ENCODE measurements at regions not wholly inside any gene's neighbourhood (a gene's known extent, or its start where the extent isn't known, plus 50 kb on each side); places are given as distances from the start of the nearest gene placed in this dataset.

DNA sequence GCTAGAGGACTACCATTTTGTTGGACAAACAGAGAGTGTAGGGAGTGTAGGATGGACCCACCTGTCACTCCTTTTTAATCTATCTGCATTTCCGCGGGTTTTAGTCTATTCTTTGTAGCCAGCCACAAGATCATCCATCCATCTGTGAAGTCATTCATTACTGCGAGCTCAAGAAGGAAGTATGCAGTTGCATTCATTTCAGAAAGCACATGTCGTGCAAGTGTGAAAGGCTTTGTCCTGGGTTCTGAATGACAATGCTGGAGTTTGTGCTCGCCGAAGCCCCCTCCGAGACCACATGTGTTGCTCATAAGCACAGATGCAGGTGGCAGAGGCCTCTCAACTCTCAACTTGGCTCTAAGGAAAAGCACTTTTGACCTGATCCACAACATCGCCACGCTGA lies 70.3 kb upstream of the BASP1 start:
- DNase-seq (ENCODE audit: low read depth): no peak
- no peak overlapping the region for H3K4me3 ChIP-seq (replicated peaks; ENCODE audit: low read depth, low read length)
- TF ChIP-seq, protein P1, sequence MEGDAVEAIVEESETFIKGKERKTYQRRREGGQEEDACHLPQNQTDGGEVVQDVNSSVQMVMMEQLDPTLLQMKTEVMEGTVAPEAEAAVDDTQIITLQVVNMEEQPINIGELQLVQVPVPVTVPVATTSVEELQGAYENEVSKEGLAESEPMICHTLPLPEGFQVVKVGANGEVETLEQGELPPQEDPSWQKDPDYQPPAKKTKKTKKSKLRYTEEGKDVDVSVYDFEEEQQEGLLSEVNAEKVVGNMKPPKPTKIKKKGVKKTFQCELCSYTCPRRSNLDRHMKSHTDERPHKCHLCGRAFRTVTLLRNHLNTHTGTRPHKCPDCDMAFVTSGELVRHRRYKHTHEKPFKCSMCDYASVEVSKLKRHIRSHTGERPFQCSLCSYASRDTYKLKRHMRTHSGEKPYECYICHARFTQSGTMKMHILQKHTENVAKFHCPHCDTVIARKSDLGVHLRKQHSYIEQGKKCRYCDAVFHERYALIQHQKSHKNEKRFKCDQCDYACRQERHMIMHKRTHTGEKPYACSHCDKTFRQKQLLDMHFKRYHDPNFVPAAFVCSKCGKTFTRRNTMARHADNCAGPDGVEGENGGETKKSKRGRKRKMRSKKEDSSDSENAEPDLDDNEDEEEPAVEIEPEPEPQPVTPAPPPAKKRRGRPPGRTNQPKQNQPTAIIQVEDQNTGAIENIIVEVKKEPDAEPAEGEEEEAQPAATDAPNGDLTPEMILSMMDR (IDR thresholded peaks at IDR 0.05; ENCODE audit: low read length, missing control alignments): no peak

DNA sequence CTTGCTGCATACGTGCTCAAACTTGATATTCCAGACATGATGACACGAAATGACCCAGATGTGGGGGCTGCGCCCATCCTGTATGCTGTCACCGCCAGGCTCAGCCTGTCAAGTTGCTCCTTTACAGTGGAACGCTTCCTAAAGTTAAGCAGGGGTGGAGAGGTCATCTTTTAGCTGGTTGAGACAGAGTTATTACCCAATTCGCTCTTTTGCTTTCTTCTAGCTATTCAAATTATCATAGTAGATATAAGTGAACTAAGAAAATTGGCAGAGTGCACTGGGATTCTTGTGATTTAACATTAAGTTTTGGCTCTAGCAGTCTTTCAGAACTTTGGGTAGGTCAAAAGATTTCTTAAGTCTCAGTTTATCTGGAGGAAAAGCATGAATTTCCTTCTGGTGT lies 69.8 kb upstream of the BASP1 start:
- TF ChIP-seq, protein P1 (IDR thresholded peaks at IDR 0.05; ENCODE audit: low read length, missing control alignments): no peak
- peak; percentile 79 for DNase-seq (ENCODE audit: low read depth)

DNA sequence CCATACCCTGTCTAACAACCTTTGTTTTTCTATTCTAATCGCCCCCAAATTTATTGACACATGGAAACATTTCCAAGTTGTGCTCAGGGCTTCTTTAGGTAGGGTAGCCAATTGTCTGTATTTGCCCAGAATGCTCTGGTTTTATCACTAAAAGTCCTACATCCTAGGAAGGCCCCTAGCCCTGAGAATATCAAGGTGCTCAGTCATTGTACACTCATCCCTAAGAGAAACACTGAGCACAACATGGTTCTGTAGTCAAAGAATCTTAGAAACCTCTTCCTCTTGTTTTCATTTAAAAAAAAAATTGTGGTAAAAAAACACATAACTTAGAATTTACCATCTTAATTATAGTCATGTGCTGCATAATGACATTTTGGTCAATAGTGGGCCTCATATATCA lies 69.0 kb upstream of the BASP1 start:
- no peak overlapping the region for H3K4me3 ChIP-seq (replicated peaks; ENCODE audit: low read depth, low read length)
- TF ChIP-seq, protein P1 (IDR thresholded peaks at IDR 0.05; ENCODE audit: low read length, missing control alignments): no peak
- no peak for DNase-seq (ENCODE audit: low read depth)

More for the DNA sequence above, 69.8 kb upstream of the BASP1 start:
- H3K4me3 ChIP-seq (replicated peaks; ENCODE audit: low read depth, low read length): no peak overlapping the region

DNA sequence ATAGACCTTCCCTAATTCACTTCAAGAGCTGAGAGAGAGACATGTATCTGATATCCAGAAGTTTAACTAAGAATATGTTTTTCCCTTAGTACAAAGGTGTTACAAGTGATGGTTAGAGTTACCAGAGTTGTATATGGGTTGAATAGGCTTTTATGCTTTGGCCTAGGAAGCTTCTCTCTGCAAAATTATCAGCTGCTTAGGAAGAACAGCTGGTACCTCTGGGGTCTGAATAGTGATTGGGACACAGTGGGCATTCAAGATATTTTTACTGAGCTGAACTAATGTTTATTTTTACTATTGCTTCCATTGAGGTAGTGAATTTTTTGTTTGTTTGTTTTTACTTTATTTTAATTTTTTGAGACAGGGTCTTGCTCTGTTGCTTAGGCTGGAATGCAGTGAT lies 67.6 kb upstream of the BASP1 start:
- TF ChIP-seq, protein P1 (IDR thresholded peaks at IDR 0.05; ENCODE audit: low read length, missing control alignments): no peak
- no peak for DNase-seq (ENCODE audit: low read depth)
- H3K4me3 ChIP-seq (replicated peaks; ENCODE audit: low read depth, low read length): no peak overlapping the region

DNA sequence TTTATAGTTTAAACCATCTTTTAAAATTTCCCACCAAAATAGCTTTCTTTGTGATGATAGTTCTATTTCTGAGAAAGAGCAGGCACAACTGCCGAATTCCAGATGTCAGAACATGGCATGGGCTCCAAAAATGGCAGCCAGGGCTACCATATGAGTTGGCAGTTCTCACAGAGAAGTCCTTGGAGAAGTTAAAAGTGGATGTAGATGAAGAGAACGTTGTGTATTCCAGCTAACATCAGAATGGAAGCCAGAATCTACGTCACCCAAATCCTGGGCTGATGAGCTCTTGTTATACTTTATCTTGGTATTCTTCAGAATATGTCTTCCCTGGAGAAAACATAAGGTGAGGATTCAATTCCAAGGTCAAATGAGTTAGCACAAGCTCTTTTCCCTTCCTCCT lies 66.9 kb upstream of the BASP1 start:
- TF ChIP-seq, protein P1 (IDR thresholded peaks at IDR 0.05; ENCODE audit: low read length, missing control alignments): no peak
- no peak overlapping the region for H3K4me3 ChIP-seq (replicated peaks; ENCODE audit: low read depth, low read length)
- DNase-seq (ENCODE audit: low read depth): no peak

DNA sequence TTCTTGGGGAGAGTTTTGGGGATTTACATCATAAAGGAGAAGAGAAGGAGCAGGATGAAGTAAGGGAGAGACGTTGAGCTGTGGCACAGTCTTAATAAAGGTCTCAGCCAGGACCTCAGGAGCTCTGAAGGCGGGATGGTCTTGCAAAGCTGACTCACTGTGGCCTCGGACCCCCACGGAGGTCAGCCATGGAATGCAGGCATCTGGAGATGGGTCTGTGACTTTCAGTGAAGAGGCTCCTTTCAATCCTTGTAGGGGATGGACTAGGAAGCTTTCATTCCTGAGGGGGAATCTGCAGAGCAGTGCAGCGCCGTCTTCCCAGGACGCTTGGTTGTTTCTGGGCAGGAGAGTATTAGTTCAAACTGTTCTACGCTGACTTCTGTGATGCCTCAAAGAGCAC lies 65.7 kb upstream of the BASP1 start:
- no peak overlapping the region for H3K4me3 ChIP-seq (replicated peaks; ENCODE audit: low read depth, low read length)
- TF ChIP-seq, protein P1 (IDR thresholded peaks at IDR 0.05; ENCODE audit: low read length, missing control alignments): no peak
- DNase-seq (ENCODE audit: low read depth): no peak

DNA sequence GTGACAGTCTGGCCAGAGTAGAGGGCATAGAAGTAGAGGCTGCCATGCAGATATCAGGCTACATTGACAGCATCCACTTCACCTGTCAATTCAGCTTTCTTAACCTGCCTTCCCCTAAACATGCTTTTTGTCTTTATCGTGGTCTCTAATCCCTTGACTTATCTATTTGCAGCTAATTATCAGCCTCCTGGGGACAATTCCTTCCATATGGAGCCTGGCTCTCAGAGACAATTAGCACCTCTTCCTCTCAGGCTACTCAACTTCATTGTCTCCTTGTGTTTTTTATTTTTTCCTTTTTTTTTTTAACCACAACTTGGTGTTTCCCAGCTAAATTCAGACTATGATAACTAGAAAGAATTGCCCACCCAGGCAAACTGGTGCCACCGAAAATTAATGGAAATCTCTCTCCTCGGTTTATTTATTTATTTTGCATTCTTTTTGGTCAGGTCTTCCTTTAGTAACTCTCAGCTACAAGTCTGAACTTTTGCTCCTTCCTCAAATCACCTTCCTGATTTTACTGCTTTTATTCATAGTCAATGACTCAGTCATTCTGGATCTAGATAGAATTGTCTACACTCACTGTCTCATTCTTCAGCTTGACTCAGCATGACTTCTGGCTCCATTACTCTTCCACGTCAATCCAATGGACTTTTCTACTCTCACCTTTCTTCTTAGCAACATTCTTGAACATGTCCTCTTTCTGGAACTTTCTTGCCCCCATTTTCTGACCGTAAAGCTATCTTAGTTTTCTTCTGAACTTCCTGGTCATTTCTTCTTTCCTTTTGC lies 63.0 kb upstream of the BASP1 start:
- no peak overlapping the region for H3K4me3 ChIP-seq (replicated peaks; ENCODE audit: low read depth, low read length)
- TF ChIP-seq, protein P1 (IDR thresholded peaks at IDR 0.05; ENCODE audit: low read length, missing control alignments): no peak
- DNase-seq (ENCODE audit: low read depth): peak; percentile 66

All from fibroblast of pulmonary artery (primary cell).